Pancreas (tissue), 10 donors: ENCODE measurements at regions not wholly inside any gene's neighbourhood (a gene's known extent, or its start where the extent isn't known, plus 50 kb on each side); places are given as distances from the start of the nearest gene placed in this dataset.

Experiments
- ATAC-seq, 4 donors: fragments of 200-7000 bp; cut with Tn5 transposase; one replicate each; pipeline versions ENCODE4 v1.8.0 to v1.9.1; 2020; ENCODE audit warnings: mild to moderate bottlenecking in 4 of 4, moderate library complexity in 4 of 4
- DNase-seq, 6 donors: peaks; one replicate each; pipeline ENCODE4 v3.0.0-alpha.2; 2020
- FAIRE-seq: peaks from 2 replicates; lab custom pipeline; 2012; peaks lifted over from hg19 to GRCh38; lab: Jason Lieb, UNC
- H3K27ac ChIP-seq, 4 donors: fragments of 200-600 bp; sonication (generic); 1 replicate in 3 of 4; 2 replicates in 1 of 4; pipeline versions ENCODE4 v1.5.0 to v1.8.0; 2020
- H3K27me3 ChIP-seq, 4 donors: fragments of 200-600 bp; one replicate each; pipeline ENCODE4 v1.8.0; 2021
- H3K36me3 ChIP-seq, 3 donors: fragments of 200-600 bp; sonication (generic) in 1 of 3; one replicate each; pipeline versions ENCODE4 v1.5.0 to v1.8.0; 2020 to 2021
- H3K4me1 ChIP-seq, 3 donors: fragments of 200-600 bp; one replicate each; pipeline ENCODE4 v1.8.0; 2021
- H3K4me3 ChIP-seq, 4 donors: fragments of 200-600 bp; sonication (generic) in 2 of 4; one replicate each; pipeline versions ENCODE4 v1.5.0 to v1.8.0; 2020 to 2021
- H3K9me3 ChIP-seq, 4 donors: fragments of 200-600 bp; one replicate each; pipeline ENCODE4 v1.8.0; 2021
- CTCF ChIP-seq, 4 donors: fragments of 200-600 bp; sonication (generic) in 3 of 4; IDR thresholded peaks; one replicate each; pipeline versions ENCODE4 v1.5.0 to v1.8.0; 2021; ENCODE audit warnings: antibody characterized with exemption in 4 of 4
- WGBS, 2 donors: extraction: QIAGEN DNeasy Blood & Tissue Kit; methylation state at CpG; one replicate each; pipeline ENCODE4 v1.1.7; 2013; 5-methylcytosine and 5-hydroxymethylcytosine counted together
- intact Hi-C, 3 donors: fragments of 100-400 bp; cut with DNase I; formaldehyde crosslinking; loops; one replicate each; pipeline versions ENCODE4 v1.11.1 to v1.14.2; 2022
- donor health status: healthy with polysubstance abuse.
- donor health status: DM: no; HTN: no; CAD: no; lungs with moderate emphysema.
- donor health status: DM: no; HTN: no; CAD: no.
- donor health status: control.
- donor health status: control.
- donor health status: Bipolar disorder and iron deficiency.
- donor health status: DM: yes; HTN: yes; CAD: no.
- donor health status: DM: no; HTN: no; CAD: no.
- donor health status: DM: no; HTN: no; CAD: no.
- donor health status: DM: yes; HTN: yes; CAD: no.

DNA sequence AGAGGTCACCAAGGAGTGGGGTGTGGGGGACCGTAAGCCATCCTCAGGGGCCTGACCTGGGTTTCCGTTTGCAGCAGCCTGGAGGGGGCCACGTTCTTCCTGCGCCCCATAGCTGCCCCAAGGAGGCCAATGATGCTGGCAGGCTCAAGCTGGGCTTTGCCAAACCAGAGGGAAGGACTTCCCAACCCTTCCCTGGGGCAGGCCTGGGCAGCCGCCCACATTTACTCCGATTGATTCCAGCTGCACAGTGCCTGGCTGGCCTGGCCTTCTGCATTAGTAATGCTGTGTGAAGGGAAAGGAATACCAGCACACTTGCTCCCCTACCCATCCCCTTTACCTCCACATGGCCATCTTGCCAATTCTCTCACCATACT is 360.6 kb upstream of the SLC14A2 start:
- H3K4me3 ChIP-seq: no peak overlapping the region
- no peaks in the 10 kb centered on the region for H3K36me3 ChIP-seq
- 89 to 92% methylated on average over 6 of the region's 6 CpGs for WGBS, 2 donors
- DNase-seq (peak in 3 of 6 donors; percentile 9 to 49 (median 10)), ATAC-seq (peak in 3 of 4 donors; percentile 39 to 58 (median 44)), FAIRE-seq (no peak)
- no peaks in the 10 kb centered on the region for H3K9me3 ChIP-seq
- TF ChIP-seq CTCF (IDR thresholded peaks at IDR 0.05): no peak
- H3K27me3 ChIP-seq: no peaks in the 10 kb centered on the region
- intact Hi-C loops: no loop called here
- H3K4me1 ChIP-seq: no peaks in the 10 kb centered on the region
- no peak overlapping the region for H3K27ac ChIP-seq

- 44 to 45% methylated on average over 6 of the region's 6 CpGs for WGBS, 2 donors
- peak; percentile 71 to 93 (median 77) for ATAC-seq
These were observed 359.9 kb upstream of the SLC14A2 start for GRCh38 chr18:45255197-45255890.

DNA sequence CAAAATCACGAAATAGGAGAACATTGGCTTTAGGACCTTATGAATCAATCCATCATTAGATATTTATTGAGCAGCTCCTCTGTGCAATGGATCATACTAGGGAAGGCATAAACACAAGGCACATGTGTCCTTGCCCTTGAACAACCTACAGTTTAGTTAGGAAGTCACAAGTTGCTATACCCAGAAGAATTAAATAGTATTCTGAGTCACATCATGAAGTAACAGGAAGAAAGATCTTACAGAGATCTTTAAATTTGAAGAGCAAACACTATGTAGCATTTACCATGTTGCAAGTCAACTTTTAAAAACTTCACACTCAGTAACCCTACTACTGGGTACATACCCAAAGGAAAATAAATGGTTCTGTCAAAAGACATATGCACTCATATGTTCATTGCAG is 355.2 kb upstream of the SLC14A2 start:
- Histone ChIP-seq H3K4me1 (no peaks in the 10 kb centered on the region), H3K4me3 (no peak overlapping the region), H3K27me3 (no peaks in the 10 kb centered on the region), H3K27ac (no peak overlapping the region), H3K9me3 (no peaks in the 10 kb centered on the region), H3K36me3 (no peaks in the 10 kb centered on the region)
- TF ChIP-seq CTCF (IDR thresholded peaks at IDR 0.05): no peak
- ATAC-seq (no peak), DNase-seq (no peak), FAIRE-seq (no peak)
- 86% methylated on average over 1 of the region's 1 CpG for whole genome bisulfite sequencing, 2 donors
- intact Hi-C loops: no loop called here

More at GRCh38 chr18:45255197-45255890, 359.9 kb upstream of the SLC14A2 start:
- Histone ChIP-seq H3K27me3 (no peaks in the 10 kb centered on the region), H3K36me3 (no peaks in the 10 kb centered on the region), H3K9me3 (no peaks in the 10 kb centered on the region), H3K4me3 (no peak overlapping the region), H3K4me1 (no peaks in the 10 kb centered on the region), H3K27ac (peak overlapping the region in 1 of 4 donors; percentile 11)
- FAIRE-seq (no peak), DNase-seq (peak in 3 of 6 donors; percentile 18 to 40 (median 22))
- intact Hi-C loops: no loop called here
- no peak for TF ChIP-seq CTCF (IDR thresholded peaks at IDR 0.05)

DNA sequence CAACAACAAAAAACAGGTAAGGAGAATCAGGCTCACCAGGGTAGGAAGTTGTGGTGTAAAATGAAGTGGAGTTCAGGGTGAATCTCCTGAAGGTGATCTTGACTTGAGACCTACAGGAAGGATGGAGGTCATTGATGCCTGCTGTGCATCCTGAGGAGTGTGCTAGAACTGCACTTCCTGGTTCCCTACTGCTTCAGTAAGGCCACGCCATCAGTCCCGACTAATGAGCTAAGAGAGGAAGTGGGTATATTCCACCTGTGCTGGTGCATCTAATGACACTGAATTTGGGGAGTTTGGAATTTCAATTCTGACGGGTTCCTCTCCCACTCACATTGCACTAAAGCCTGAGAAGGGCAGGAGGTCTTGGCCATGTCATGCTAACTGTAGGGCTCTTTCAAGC is 349.3 kb upstream of the SLC14A2 start:
- DNase-seq: no peak
- no peak for TF ChIP-seq CTCF (IDR thresholded peaks at IDR 0.05)
- no peak for FAIRE-seq
- ATAC-seq: no peak
- Histone ChIP-seq H3K4me1 (no peaks in the 10 kb centered on the region), H3K27me3 (no peaks in the 10 kb centered on the region), H3K27ac (no peak overlapping the region), H3K36me3 (no peaks in the 10 kb centered on the region), H3K9me3 (no peaks in the 10 kb centered on the region), H3K4me3 (no peak overlapping the region)
- 87 to 92% methylated on average over 3 of the region's 3 CpGs for WGBS, 2 donors
- intact Hi-C loops: no loop called here

DNA sequence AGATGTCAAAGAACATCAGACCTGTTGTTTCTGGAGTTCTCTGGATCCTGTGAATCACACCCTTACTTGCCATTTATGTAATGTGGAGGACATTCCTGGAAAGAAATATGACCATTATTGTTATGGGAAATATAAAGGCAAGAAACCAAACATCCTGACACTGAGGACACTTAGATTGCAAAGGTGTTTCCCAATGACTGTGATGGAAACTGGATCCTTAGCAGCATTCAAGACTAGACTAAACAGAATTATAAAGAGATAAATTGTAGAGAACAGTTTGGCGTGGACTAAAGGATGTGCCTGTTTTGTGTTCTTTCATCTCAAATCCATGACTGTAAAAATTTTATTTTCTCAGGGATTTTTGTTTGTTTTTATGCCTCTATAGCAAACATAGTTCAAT is 347.7 kb upstream of the SLC14A2 start:
- no peak for FAIRE-seq
- intact Hi-C loops: no loop called here

More for the DNA sequence above, 347.7 kb upstream of the SLC14A2 start:
- Histone ChIP-seq H3K36me3 (no peaks in the 10 kb centered on the region), H3K4me3 (no peak overlapping the region), H3K9me3 (no peaks in the 10 kb centered on the region), H3K27me3 (no peaks in the 10 kb centered on the region), H3K27ac (no peak overlapping the region), H3K4me1 (no peaks in the 10 kb centered on the region)
- ATAC-seq: no peak
- no peak for TF ChIP-seq CTCF (IDR thresholded peaks at IDR 0.05)
- no peak for DNase-seq
- WGBS, 2 donors: 89 to 96% methylated on average over 1 of the region's 1 CpG
